RKO (cell line): ENCODE measurements at regions not wholly inside any gene's neighbourhood (a gene's known extent, or its start where the extent isn't known, plus 50 kb on each side); places are given as distances from the start of the nearest gene placed in this dataset.
"Not testable (repeated sequence)": the region's sequence is repeated elsewhere in the genome, so short reads cannot be mapped to it uniquely, and the experiment has no call there.

ENCODE experiments used
- DNase-seq: peaks from one replicate; pipeline ENCODE4 v3.0.0-alpha.2; 2016; ENCODE audit warnings: low spot score

DNA sequence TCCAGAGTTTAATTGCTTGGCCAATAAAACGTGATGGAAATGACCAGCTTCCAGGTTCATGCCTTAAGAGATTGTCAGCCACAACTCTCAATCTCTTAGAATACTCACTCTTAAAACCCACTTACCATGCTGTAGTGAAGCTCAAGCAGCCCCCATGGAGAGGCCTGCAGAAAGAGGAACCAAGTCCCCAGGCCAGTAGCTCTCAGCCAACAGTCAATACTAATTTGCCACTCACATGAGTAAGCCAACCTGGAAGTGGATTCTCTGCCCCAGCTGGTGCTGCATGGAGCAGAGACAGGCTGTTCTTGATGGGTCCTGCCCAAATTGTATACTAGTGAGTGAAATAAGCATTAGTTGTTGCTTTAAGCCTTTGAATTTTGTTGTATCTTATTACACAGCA lies 155.9 kb downstream of the OXSM start:
- no peak for DNase-seq

DNA sequence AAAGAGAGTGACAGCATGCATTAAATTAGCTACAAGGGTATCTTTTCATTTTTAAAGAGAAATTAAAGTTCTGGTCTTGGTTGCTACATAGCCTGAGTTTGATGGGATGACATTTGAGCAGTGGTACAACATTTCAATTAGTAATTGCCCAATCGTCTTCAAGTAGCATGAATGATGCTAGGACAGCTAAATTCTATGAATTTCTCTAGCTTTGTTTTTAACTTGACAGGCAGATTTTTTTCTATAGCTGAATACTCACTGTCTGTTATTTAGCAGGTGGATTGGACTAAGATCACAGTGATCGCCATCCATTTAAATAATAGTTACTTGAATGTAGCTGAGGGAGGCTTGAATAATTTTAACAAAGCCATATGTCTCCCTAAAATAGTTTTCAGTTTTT lies 162.2 kb downstream of the OXSM start:
- no peak for DNase-seq

DNA sequence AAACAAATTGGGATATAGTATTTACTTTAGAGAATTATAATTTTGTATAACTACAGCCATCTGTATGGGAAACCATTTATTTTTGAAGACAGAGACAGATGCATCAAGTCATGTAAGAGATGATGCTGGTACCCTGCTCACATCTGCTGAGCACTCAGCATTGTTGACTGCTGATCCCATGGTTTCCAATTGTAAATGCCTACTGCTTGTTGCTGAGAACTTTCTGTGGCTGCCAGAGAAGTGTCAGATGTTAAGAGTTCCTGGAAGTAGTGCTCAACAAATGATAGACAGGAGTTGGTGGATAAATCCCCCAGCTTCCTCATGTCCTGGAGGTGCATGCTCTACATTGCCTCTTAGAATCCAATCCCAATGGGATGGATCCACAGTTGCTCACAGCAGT lies 167.1 kb downstream of the OXSM start:
- DNase-seq, result no peak

DNA sequence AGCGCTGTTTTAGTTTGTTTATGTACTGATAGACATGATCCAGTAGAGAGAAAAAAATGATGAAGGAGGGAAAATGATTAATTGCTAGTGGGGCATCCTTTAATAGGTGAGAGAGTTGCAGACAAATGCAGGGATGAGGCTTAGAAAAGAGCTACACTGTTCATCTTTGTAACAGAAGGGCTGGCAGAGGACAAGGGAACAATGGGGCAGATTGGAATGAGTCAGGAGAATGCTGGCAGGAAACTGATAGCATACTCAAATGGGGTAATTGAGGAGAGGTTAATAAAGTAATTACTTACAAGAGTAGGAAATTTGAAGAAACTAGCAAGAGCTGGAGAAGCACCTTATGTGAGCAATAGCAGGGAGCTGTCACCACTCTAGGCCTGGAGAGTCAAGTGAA lies 170.9 kb downstream of the OXSM start:
- no peak for DNase-seq

DNA sequence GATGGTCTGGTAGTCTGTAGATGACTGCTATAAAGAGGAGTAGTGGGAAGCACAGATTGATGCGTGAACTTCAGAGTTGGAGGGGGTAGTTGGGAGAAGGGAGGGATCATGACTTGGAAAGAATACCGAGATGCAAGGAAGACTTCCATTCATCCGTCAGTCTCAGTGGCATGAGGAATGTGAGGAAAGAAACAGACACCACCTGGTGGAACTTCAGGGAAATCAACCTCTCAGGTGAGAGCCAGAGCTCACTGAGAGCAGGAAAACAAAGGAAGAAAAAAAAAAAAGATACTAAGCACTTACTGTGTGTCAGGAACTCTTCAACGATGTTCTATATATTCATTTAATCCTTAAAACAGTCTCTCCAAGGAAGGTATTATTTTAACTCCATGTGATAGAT lies 172.4 kb downstream of the OXSM start:
- no peak for DNase-seq

DNA sequence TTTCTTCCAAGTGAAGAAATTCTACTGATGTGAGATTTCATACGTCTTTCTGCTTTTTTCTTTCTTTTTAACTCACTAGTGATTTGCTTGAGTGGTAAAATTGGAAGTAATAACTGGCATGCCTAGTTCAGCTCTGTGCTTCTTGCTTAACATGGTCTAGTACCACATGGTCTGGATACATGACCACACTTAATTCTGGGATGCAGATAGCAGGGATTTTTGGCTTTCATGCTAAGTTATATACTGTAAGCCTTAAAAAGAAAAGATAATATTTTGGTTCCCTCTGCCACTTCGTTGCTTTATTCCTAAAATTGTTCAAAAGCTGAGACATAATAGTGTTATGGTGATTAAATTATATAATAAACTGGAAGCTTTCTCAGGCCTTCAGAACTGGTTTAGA lies 174.3 kb downstream of the OXSM start:
- DNase-seq, result no peak

DNA sequence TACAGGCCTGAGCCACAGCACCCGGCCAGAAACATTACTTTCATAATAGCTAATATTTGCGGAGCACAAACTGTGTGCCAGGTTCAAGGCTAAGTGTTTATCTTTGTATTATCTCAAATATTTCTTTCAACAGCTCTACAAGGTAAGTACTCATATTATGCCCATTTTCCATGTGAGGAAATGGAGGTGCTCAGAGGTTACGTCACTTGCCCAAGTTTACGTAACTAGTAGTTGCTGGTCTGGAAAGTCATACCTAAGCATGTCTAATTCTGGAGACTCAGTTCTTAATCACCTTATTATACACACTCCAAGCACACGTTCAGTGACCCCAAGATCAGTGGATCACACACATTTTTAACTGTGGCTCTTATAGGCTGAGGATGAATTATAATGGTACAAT lies 177.5 kb downstream of the OXSM start:
- DNase-seq, result no peak

DNA sequence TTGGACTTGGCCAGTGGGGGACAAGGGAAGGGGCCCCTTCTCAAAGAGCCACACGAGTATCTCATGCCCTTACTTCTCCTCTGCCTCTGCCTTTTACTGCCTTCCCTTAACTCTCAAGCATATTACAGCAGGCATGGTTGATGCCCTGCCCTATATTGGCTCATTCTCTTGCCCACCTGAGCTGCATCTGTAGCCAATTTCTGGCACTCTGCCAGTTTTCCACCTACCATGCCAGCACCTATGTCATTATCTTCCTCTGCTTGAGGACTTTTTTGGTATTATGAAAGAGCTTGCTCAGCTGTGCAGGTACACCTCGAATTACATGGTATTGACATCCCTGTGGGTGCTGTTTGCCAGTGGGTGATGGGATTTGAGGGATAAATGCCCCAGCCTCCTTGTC lies 181.8 kb downstream of the OXSM start:
- DNase-seq, result no peak

DNA sequence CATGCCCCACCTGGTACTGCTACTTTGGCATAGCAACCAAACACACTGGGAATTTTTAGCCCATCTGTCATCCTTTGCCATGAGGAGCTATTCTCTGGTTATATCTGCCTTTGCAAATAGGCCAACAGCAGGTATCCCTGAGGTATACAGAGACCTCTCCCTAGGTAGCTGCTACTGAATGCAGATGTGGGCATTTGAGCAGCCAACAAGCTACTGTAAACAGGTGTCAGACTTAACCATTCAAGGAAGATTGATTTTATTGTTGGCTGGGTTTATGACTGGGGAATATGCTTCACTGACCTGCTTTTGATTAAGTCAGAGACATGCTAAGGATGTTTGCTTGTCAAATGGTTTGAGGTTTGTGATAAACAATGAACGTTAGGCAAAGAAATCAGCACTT lies 183.2 kb downstream of the OXSM start:
- DNase-seq, result no peak

DNA sequence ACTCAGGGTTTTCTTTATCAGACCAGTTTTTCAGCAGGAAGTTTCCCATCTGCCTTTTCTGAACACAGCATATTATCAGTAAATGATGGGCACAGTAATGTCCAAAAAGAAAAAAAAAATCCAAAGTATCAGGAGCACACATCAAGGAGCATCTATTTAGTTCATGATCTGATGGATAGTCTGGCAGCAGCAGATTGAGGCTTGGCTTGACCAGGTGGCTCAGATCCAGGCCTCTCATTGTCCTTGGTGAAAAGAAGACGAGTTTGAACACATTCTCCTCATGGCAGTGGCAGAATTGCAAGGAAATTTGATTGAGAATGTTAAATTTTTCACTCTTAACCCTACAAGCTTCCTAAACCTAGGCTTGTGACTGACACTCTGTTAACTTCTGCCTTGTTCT lies 192.9 kb downstream of the OXSM start:
- no peak for DNase-seq

DNA sequence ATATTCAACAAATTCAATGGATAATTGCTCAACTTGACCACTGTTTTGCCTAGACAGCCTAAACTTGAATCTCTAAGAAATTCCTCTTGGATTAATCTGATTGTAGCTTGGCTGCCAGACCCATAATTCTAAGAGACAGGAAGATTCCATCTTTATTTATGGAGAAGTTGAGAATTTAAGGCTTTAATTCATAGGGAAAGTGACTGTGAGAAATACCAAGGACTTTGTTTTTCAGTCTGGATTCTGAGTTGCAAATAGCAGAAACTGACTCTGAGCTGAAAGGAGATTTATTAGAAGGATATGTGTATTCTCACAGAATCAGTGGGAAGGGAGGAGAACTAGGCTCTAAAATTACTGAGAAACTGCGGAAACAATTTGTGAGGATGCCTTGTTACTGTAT lies 195.7 kb downstream of the OXSM start:
- no peak for DNase-seq

DNA sequence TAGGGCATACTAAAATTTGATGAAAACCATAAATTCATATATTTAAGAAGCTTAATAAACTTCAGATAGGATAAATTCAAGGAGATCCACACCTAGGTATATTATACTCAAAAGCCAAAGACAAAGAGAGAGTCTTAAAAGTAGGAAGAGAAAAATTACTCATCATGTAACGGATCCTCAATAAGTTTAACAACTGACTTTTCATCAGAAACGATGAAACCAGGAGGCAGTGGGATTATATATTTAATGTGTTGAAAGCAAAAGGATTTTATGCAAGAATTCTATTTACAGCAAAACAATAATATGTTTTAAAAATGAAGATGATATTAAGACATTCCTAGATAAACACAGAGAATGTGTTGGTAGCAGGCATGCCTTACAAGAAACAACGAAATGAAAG lies 202.7 kb downstream of the OXSM start:
- no peak for DNase-seq

DNA sequence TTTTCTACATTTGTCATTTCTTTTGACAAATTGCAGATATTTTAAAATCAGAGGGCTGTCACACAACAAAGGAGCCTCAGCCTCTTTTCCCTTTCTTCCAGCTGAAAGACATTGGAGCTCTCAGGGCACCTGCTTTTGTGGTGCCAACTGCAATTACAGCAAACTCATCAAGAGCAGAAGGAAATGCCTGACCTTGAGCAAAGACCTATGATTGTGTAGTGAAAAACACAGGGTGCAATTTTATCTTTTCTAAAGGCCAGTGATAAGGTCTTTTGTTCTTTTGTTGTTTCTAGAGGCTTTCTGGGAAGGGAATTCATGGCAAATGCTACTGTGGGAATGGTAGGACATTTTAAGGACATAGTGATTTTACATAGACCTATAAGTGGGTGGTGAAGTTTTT lies 214.3 kb downstream of the OXSM start:
- DNase-seq, result no peak

DNA sequence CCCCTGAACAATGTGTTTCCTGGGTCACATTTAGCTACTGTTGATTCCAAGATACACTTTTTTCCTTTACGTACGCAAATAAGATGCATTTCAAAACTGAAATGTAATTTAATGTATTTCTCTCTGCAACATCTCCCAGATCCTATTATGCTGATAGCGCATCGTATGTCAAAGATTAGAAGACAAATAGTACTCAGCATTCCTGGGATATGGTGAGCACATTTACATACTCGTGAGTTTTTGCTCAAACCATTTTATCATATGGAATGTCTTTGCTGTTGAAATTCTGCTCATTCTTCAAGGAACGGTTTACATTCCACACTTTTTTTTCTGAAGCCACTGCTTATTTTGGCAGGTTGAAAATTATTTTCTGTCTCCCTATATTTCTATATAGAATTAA lies 221.4 kb downstream of the OXSM start:
- no peak for DNase-seq

DNA sequence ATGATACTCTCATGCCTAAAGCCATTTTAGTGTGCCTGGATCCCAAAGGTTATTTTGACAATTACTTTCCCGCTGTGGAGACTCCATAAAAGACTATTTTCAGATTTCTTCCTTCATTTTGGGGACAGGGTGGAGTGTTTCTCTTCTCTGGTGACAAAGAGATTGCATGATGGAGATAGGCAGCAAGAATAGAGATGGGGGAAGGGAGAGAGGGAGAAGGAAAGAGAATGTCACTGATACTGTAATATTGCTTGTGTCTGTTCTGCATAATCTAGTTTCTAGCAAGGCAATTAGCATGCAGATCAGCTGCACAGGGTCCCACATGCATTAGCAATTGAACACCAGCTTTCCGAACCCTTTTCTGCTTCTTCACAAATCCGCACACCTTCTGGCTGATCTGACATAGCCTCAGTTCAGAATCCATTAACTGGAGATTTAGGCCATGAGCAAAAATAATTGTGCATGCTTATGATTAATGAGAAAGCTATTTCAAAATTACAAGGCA lies 222.4 kb downstream of the OXSM start:
- DNase-seq, result no peak

DNA sequence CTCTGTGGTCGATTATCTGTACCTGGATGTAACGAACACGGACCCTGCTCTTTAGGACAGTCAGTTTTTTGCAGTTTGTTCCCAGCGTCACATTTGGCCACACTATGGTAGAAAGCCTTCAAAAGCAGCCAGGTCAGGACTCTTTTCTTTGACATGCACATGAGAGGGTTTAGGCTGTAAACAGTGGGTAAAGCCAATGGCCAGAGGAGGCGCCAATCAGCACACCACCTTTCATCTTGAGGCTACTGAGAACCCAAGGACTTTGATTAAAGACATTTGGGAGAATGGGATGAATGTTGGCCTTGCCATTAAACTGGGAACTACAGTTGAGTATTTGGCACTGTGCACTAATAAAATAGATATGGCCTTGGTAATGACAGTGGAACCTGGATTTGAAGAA lies 225.9 kb downstream of the OXSM start:
- DNase-seq, result no peak

DNA sequence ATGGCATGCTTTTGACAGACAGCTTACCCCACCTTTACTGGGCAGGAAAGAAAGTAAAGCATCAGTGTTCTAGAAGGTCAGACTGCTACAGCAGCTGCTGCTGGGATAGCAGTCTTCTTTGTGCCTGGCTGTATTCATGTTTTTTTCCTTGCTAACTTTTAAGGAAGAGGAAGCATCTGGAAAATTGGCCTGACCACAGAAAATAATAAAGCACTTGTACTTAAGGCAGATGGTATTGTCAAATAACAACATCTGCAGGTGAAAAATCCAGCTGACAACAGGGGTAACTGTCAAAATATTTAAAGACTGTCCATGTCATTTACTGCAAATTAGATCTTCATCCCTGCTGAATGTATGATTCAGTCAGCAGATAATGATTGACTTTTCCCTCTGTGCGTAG lies 229.0 kb downstream of the OXSM start:
- no peak for DNase-seq

DNA sequence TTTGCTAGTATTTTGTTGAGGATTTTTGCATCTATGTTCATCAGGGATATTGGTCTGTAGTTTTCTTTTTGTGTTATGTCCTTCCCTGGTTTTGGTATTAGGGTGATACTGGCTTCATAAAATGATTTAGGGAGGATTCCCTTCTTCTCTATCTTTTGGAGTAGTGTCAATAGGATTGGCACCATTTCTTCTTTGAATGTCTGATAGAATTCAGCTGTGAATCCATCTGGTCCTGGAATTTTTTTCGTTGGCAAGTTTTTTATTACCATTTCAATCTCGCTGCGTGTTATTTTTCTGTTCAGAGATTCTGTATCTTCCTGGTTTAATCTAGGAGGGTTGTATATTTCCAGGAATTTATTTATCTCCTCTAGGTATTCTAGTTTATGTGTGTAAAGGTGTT lies 234.3 kb downstream of the OXSM start:
- not testable (repeated sequence) for DNase-seq

DNA sequence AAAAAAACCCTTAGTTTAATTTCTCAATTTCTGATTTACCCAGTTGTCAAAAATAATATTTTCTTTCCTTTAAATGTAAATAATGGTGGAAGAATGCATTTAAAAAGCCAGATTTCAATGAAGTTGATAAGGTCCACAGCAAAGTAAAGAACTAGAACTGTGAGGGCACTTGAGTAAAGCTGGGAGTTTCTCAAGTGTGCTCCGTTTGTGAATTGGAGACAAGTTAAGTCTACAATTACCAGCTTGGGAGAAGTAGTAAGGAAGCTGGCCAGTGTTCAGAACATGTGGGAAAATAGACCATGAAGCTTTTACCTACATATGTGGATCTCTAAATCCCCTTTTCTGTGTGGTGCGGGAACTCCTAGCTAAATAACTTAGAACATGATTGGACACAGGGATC lies 239.4 kb downstream of the OXSM start:
- no peak for DNase-seq

DNA sequence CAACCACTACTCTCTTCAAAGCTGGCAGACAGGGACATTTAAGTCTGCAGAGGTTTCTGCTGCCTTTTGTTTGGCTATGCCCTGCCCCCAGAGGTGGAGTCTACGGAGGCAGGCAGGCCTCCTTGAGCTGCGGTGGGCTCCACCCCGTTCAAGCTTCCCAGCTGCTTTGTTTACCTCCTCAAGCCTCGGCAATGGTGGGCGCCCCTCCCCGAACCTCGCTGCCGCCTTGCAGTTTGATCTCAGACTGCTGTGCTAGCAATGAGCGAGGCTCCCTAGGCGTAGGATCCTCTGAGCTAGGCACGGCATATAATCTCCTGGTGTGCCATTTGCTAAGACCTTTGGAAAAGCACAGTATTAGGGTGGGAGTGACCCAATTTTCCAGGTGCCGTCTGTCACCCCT lies 252.2 kb downstream of the OXSM start:
- DNase-seq, result not testable (repeated sequence)

DNA sequence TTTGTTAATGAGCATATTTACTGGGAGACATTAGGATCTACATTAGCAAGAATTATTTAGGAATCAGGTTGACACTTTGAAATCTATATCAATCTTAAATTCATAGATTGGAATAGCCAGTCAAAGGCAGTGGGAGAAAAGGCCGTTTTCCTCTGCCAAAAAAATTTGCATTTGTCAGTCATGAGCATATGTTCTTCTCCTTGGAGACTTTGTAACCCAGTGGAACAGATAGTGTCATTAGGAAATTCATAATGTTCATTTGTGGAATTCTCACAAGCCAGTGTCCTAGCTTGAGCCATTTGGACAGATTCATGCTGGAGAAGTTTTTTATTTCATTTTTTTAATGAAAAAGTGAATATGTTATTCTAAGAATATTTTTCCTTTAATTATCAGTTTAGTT lies 260.1 kb downstream of the OXSM start:
- DNase-seq, result no peak

DNA sequence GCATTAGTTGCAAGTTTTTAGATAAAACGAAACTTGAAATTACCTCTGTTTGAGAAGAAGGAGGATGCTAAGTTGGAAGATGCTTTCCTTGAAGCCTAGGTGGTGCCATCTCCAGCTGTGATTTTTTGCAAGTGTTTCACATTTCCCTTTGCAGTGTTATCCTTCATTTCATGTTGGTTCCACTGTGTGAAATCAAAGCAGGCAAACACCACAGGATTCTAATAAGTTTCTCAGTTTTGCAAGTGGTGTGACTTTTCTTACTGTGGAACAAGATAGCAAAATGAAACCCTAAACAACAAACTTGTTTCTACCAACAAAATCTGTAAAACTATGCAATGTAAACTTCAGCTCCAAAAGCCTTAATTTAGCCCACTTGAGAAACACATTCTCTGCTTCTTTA lies 260.9 kb downstream of the OXSM start:
- DNase-seq, result no peak

DNA sequence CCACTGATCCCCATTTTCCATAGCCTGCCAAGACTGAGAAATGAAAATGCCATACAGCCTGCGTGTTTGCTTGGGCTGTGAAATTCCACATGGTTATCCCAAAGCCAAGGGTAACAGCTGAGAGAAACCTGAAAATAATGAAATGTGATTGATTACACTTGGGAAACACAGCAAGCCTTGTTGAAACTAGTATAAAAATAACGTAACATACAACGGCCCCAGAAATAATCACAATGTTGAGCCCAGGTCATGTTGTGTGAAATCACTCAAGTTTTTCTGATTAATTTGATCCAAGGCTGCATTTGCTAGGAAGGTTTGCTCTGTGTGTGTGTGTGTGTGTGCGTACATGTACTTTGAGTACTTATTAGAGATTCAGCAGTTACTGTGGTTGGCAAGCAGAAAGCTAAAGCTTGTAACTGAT lies 269.0 kb downstream of the OXSM start:
- DNase-seq, result no peak

DNA sequence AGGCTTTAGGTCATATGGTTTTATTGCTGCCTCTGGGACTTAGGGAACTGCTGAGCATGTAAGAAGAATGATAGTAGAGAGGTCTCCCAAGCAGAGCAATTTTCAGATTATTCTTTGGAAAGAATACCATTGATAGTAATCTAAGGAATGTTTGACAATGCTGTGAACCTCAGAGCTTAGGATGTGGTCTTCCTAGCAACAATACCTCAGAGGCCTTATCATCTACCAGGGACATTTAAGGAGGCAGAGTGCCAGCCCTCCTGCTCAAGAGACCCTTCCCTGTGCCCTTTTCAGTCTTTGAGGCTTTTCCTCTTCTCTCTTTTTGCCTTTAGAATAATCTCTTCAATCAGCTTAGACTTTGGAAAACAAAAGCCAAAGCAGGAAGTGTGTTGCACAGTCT lies 272.1 kb downstream of the OXSM start:
- DNase-seq, result no peak

DNA sequence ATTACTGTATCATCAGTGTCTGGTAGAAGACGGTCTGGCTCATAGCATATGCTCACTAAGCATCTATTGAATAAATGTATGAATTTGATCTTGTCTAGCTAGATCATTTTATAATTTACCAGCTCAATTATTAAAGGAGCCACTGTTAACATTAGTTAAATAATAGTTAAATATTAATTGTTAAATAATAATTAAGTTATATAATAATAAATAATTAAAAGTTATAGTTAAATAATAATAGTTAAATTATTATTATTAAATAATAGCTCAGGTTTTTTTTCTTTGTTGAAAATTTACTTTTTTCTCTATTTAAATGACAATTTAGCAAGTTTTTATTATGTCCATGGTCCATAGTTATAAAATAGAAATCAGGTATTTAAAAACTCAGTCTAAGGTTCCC lies 274.4 kb downstream of the OXSM start:
- no peak for DNase-seq
